Gastrocnemius medialis (tissue), 4 donors: ENCODE measurements at regions not wholly inside any gene's neighbourhood (a gene's known extent, or its start where the extent isn't known, plus 50 kb on each side); places are given as distances from the start of the nearest gene placed in this dataset.

Experiments used
- CTCF ChIP-seq, 5 experiments: fragments of 450-650 bp in 3 of 5; fragments of 200-600 bp in 2 of 5; sonication (generic) in 2 of 5; IDR thresholded peaks in 4 of 5; conservative IDR thresholded peaks in 1 of 5; 1 replicate in 4 of 5; 2 replicates in 1 of 5; pipeline ENCODE4 v1.5.1; 2016 to 2019; ENCODE audit warnings: antibody characterized with exemption in 5 of 5, mild to moderate bottlenecking in 3 of 5, moderate library complexity in 3 of 5
- POLR2A ChIP-seq, 2 donors: fragments of 450-650 bp; IDR thresholded peaks; one replicate each; pipeline ENCODE4 v1.6.1; 2017; ENCODE audit warnings: antibody characterized with exemption in 2 of 2, mild to moderate bottlenecking in 2 of 2, moderate library complexity in 2 of 2

DNA sequence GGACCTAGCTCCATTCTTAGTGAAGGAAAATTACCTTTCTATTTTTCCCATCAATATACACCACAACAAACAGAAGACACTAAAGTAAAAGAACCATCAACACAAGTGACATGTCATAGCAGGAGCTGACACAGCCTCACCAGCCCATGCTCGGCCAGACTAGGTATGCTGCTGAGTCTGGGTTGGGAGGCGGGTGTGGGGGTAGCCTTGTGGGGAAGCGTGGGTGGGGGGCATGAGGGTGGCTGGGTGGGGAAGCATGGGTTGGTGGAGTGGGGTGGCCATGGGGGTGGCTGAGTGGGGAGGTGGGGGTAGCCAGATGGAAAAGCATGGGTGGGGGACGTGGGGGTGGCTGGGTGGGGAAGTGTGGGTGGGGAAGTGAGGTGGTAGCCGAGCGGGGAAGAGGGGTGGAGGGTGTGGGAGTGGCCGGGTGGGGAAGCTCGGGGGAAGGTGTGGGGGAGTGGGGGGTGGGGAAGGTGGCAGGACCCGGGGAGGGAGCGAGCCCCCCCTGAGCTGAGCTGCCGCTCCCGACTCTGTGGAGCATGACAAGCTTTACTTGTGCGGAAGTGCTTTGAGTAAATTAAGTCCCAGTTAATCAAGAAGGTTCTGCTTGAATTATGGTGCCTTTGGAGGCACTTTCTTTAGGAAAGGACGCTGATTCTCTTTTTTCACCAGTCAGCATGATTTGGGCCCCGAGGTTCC, 294.6 kb upstream of the ZNF32 start:
- no peak for TF ChIP-seq CTCF (IDR thresholded peaks at IDR 0.05 in 4 of 5, conservative IDR thresholded peaks at IDR 0.05 in 1 of 5)
- TF ChIP-seq POLR2A (IDR thresholded peaks at IDR 0.05): no peak
